Keratinocyte (primary cell): ENCODE measurements at regions not wholly inside any gene's neighbourhood (a gene's known extent, or its start where the extent isn't known, plus 50 kb on each side); places are given as distances from the start of the nearest gene placed in this dataset.

Experiments
- DNase-seq: peaks from one replicate; pipeline ENCODE4 v3.0.0-alpha.2; 2011; ENCODE audit warnings: low read depth, missing footprints, low spot score
- FAIRE-seq: peaks from 2 replicates; lab custom pipeline; 2011; peaks lifted over from hg19 to GRCh38; lab: Jason Lieb, UNC
- H2AFZ ChIP-seq: 2 replicates; pipeline ENCODE4 v1.6.0; 2012; ENCODE audit warnings: low read length, control low read depth, inconsistent platforms; ENCODE audit not compliant: control insufficient read depth
- H3K27ac ChIP-seq: 2 replicates; pipeline ENCODE4 v1.5.1; 2011; ENCODE audit warnings: low read length; ENCODE audit not compliant: control insufficient read depth, insufficient read depth
- H3K27me3 ChIP-seq: 3 replicates; pipeline ENCODE4 v1.6.0; 2011; ENCODE audit warnings: low read length; ENCODE audit not compliant: control insufficient read depth, insufficient read depth; ENCODE audit errors: extremely low read depth
- H3K36me3 ChIP-seq, 2 experiments: 2 replicates in 1 of 2; 3 replicates in 1 of 2; pipeline ENCODE4 v1.5.1; 2011; ENCODE audit warnings: low read length in 2 of 2, mild to moderate bottlenecking in 1 of 2; ENCODE audit not compliant: control insufficient read depth in 2 of 2, insufficient read depth in 2 of 2; ENCODE audit errors: extremely low read depth in 1 of 2
- H3K4me1 ChIP-seq: 3 replicates; pipeline ENCODE4 v1.5.1; 2011; ENCODE audit warnings: low read length; ENCODE audit not compliant: control insufficient read depth, insufficient read depth; ENCODE audit errors: extremely low read depth
- H3K4me2 ChIP-seq: 3 replicates; pipeline ENCODE4 v1.6.0; 2011; ENCODE audit warnings: low read depth, low read length; ENCODE audit not compliant: control insufficient read depth, insufficient read depth; ENCODE audit errors: extremely low read depth
- H3K4me3 ChIP-seq, 3 experiments: fragments of 200-600 bp in 1 of 3; sonication (generic) in 1 of 3; 2 replicates in 2 of 3; 3 replicates in 1 of 3; pipeline ENCODE4 v1.5.1; 2011 to 2016; ENCODE audit warnings: low read length in 3 of 3, mild to moderate bottlenecking in 3 of 3, control low read depth in 2 of 3, inconsistent platforms in 1 of 3, low read depth in 1 of 3, mixed read lengths in 1 of 3, mixed run types in 1 of 3, moderate library complexity in 1 of 3; ENCODE audit not compliant: control insufficient read depth in 2 of 3, insufficient read depth in 2 of 3; ENCODE audit errors: extremely low read depth in 1 of 3
- H3K79me2 ChIP-seq: 2 replicates; pipeline ENCODE4 v1.6.0; 2012; ENCODE audit warnings: low read length; ENCODE audit not compliant: control insufficient read depth, insufficient read depth
- H3K9ac ChIP-seq: 3 replicates; pipeline ENCODE4 v1.6.0; 2011; ENCODE audit warnings: low read length; ENCODE audit not compliant: control insufficient read depth, insufficient read depth; ENCODE audit errors: extremely low read depth
- H3K9me1 ChIP-seq: 3 replicates; pipeline ENCODE4 v1.6.0; 2011; ENCODE audit warnings: low read length; ENCODE audit not compliant: control insufficient read depth, insufficient read depth; ENCODE audit errors: extremely low read depth
- H3K9me3 ChIP-seq: 2 replicates; pipeline ENCODE4 v1.5.1; 2012; ENCODE audit warnings: low read depth, low read length; ENCODE audit not compliant: control insufficient read depth
- H4K20me1 ChIP-seq: 3 replicates; pipeline ENCODE4 v1.6.0; 2011; ENCODE audit warnings: low read length; ENCODE audit not compliant: control insufficient read depth, insufficient read depth; ENCODE audit errors: extremely low read depth
- EZH2 ChIP-seq: IDR thresholded peaks from one replicate; pipeline ENCODE4 v1.6.1; 2012; ENCODE audit warnings: inconsistent platforms, mild to moderate bottlenecking, low read length, moderate library complexity
- dilution Hi-C: fragments of 300-500 bp; cut with MboI; formaldehyde crosslinking; loops from one replicate; pipeline ENCODE4 v1.7.0; 2020; ENCODE audit warnings: low sequenced_read_pairs; ENCODE audit not compliant: extremely low pct_ligation_motif_present
- TF ChIP-seq, protein P1 (sequence below), 3 experiments: IDR thresholded peaks in 1 of 3; conservative IDR thresholded peaks in 1 of 3; optimal IDR thresholded peaks in 1 of 3; 2 replicates in 2 of 3; 3 replicates in 1 of 3; pipeline versions ENCODE3 to v1.5.1; 2011; ENCODE audit warnings: low read length in 3 of 3, mild to moderate bottlenecking in 3 of 3, moderate library complexity in 2 of 3, control low read depth in 1 of 3, inconsistent platforms in 1 of 3; ENCODE audit not compliant: insufficient read depth in 2 of 3; ENCODE audit errors: extremely low read depth in 1 of 3

DNA sequence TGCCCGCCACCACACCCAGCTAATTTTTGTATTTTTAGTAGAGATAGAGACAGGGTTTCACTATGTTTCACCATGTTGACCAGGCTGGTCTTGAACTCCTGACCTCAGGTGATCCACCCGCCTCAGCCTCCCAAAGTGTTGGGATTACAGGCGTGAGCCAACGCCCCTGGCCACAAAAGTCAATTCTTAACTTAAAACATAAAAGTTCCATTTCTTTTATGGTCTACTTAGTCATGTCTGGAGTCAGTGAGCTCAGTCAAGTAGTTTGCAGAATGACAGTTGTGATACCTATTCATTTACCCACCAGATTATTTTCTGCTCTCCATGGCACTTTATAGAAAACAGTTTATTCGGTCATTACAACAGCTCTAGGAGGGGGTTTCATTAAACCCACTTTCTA is 103.1 kb upstream of the ESR1 start:
- H4K20me1 ChIP-seq, result no peaks in the 10 kb centered on the region
- no peak overlapping the region for H2AFZ ChIP-seq
- no peaks in the 10 kb centered on the region for H3K9me1 ChIP-seq
- no peak overlapping the region for H3K4me2 ChIP-seq
- no peak for DNase-seq
- dilution Hi-C loops, result no loop called here
- FAIRE-seq, result no peak
- TF ChIP-seq, protein P1, sequence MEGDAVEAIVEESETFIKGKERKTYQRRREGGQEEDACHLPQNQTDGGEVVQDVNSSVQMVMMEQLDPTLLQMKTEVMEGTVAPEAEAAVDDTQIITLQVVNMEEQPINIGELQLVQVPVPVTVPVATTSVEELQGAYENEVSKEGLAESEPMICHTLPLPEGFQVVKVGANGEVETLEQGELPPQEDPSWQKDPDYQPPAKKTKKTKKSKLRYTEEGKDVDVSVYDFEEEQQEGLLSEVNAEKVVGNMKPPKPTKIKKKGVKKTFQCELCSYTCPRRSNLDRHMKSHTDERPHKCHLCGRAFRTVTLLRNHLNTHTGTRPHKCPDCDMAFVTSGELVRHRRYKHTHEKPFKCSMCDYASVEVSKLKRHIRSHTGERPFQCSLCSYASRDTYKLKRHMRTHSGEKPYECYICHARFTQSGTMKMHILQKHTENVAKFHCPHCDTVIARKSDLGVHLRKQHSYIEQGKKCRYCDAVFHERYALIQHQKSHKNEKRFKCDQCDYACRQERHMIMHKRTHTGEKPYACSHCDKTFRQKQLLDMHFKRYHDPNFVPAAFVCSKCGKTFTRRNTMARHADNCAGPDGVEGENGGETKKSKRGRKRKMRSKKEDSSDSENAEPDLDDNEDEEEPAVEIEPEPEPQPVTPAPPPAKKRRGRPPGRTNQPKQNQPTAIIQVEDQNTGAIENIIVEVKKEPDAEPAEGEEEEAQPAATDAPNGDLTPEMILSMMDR (optimal IDR thresholded peaks at IDR 0.05 in 1 of 3, IDR thresholded peaks at IDR 0.05 in 1 of 3, conservative IDR thresholded peaks at IDR 0.05 in 1 of 3; ENCODE audit: extremely low read depth in 1 of 3, insufficient read depth in 2 of 3, low read length in 3 of 3), result no peak
- no peak for TF ChIP-seq EZH2
- H3K4me1 ChIP-seq, result no peaks in the 10 kb centered on the region
- no peak overlapping the region for H3K27ac ChIP-seq
- H3K9ac ChIP-seq, result no peak overlapping the region
- no peak overlapping the region for H3K4me3 ChIP-seq
- H3K36me3 ChIP-seq, result no peaks in the 10 kb centered on the region
- H3K9me3 ChIP-seq, result no peaks in the 10 kb centered on the region
- no peaks in the 10 kb centered on the region for H3K27me3 ChIP-seq
- no peaks in the 10 kb centered on the region for H3K79me2 ChIP-seq

DNA sequence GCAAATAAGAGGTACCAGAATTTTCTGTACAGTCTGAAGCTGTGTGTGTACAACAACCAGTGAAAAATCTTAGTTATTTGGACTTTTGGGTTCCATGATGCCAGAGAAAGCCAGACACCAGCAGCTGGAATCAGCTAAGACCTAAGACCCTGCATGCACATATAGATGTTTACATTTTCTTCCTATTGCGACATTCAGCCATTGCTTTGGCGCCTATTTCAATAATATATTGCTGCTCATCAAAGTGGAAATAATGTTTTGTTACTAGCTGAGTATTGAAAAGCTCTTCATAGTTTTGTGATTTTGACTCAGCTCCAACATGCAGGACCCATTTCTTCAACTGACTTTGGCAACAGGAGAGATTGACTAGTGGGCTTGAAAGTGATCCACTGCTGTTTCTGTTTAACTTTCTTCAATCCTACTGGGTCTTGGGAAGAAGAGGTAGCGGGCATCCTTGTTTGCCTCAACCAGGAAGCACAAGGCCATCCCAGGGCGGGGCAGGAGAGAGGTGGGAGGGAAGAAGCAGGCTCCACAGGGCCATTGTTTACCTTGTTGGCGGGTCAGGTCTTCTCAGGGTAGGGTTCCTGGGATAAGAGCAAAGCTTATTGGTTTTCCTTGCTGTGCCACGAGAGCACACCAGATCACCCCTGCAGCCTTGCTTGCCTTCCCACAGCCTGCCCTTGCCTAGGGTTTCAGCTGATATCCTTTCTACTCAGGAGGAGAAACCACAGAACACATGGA is 101.3 kb upstream of the ESR1 start:
- Histone ChIP-seq H4K20me1 (no peaks in the 10 kb centered on the region), H3K36me3 (no peaks in the 10 kb centered on the region), H3K27ac (no peak overlapping the region), H2AFZ (no peak overlapping the region), H3K9me1 (no peaks in the 10 kb centered on the region), H3K9me3 (no peaks in the 10 kb centered on the region), H3K4me2 (no peak overlapping the region), H3K27me3 (no peaks in the 10 kb centered on the region), H3K79me2 (no peaks in the 10 kb centered on the region), H3K4me1 (no peaks in the 10 kb centered on the region), H3K4me3 (no peak overlapping the region), H3K9ac (no peak overlapping the region)
- DNase-seq (no peak), FAIRE-seq (no peak)
- TF ChIP-seq, protein P1 (optimal IDR thresholded peaks at IDR 0.05 in 1 of 3, IDR thresholded peaks at IDR 0.05 in 1 of 3, conservative IDR thresholded peaks at IDR 0.05 in 1 of 3; ENCODE audit: extremely low read depth in 1 of 3, insufficient read depth in 2 of 3, low read length in 3 of 3), result no peak
- no peak for TF ChIP-seq EZH2
- dilution Hi-C loops, result no loop called here
